PC-9 (cell line): ENCODE measurements at regions not wholly inside any gene's neighbourhood (a gene's known extent, or its start where the extent isn't known, plus 50 kb on each side); places are given as distances from the start of the nearest gene placed in this dataset.

Experiments
- BruUV-seq: library from RNA; stranded (reverse); fragments of 400-500 nt; replicated peaks from 2 replicates; lab custom pipeline; 2021; lab: Mats Ljungman, UMichigan
- CTCF ChIA-PET: fragments of 300-600 bp; sonication (Branson Sonifier 250); formaldehyde crosslinking; loops from one replicate; lab custom pipeline; 2022; ENCODE audit warnings: antibody characterized with exemption; lab: Charles Lee
- POLR2A ChIA-PET: fragments of 300-600 bp; sonication (Branson Sonifier 250); formaldehyde crosslinking; loops from one replicate; lab custom pipeline; 2022; ENCODE audit warnings: antibody characterized with exemption; ENCODE audit not compliant: unreplicated experiment; lab: Charles Lee
- DNase-seq, 2 experiments: peaks; one replicate each; pipeline versions ENCODE4 v3.0.0 to v3.0.0-alpha.2; 2015 to 2022; ENCODE audit warnings: mixed read lengths in 1 of 2
- H2AFZ ChIP-seq: fragments of 200-600 bp; sonication (generic); 2 replicates; pipeline ENCODE4 v1.8.1; 2017; ENCODE audit warnings: antibody characterized with exemption
- H3F3A ChIP-seq: fragments of 200-600 bp; sonication (generic); 2 replicates; pipeline ENCODE4 v1.8.1; 2017; ENCODE audit warnings: antibody characterized with exemption, mild to moderate bottlenecking, low read depth; ENCODE audit not compliant: insufficient read depth
- H3K27ac ChIP-seq: fragments of 200-600 bp; sonication (generic); 2 replicates; pipeline ENCODE4 v1.6.1; 2016; ENCODE audit warnings: mixed run types
- H3K27me3 ChIP-seq: fragments of 200-600 bp; sonication (generic); 2 replicates; pipeline ENCODE4 v1.6.1; 2016; ENCODE audit warnings: low read depth, mixed run types; ENCODE audit not compliant: insufficient read depth
- H3K36me3 ChIP-seq: fragments of 200-600 bp; sonication (generic); 2 replicates; pipeline ENCODE4 v1.6.1; 2016; ENCODE audit warnings: low read depth, mixed run types
- H3K4me1 ChIP-seq: fragments of 200-600 bp; sonication (generic); replicated peaks from 2 replicates; pipeline ENCODE4 v1.6.1; 2016; ENCODE audit warnings: mixed run types; ENCODE audit not compliant: insufficient read depth
- H3K4me2 ChIP-seq: fragments of 200-600 bp; sonication (generic); 2 replicates; pipeline ENCODE4 v1.6.1; 2017; ENCODE audit warnings: mixed run types
- H3K4me3 ChIP-seq: fragments of 200-600 bp; sonication (generic); 2 replicates; pipeline ENCODE4 v1.6.1; 2016; ENCODE audit warnings: mixed run types
- H3K79me2 ChIP-seq: fragments of 200-600 bp; sonication (generic); 2 replicates; pipeline ENCODE4 v1.6.1; 2017; ENCODE audit warnings: low read depth, mixed run types
- H3K9me2 ChIP-seq: fragments of 200-600 bp; sonication (generic); 2 replicates; pipeline ENCODE4 v1.8.1; 2017; ENCODE audit warnings: mild to moderate bottlenecking; ENCODE audit not compliant: insufficient read depth
- H3K9me3 ChIP-seq: fragments of 200-600 bp; sonication (generic); 2 replicates; pipeline ENCODE4 v1.8.1; 2016; ENCODE audit warnings: low read depth; ENCODE audit not compliant: insufficient read depth
- H4K20me1 ChIP-seq: fragments of 200-600 bp; sonication (generic); 2 replicates; pipeline ENCODE4 v1.8.1; 2017; ENCODE audit not compliant: insufficient read depth
- CTCF ChIP-seq: fragments of 200-600 bp; sonication (generic); conservative IDR thresholded peaks from 2 replicates; pipeline ENCODE4 v1.6.1; 2017; ENCODE audit warnings: mixed run types, antibody characterized with exemption, mild to moderate bottlenecking, moderate library complexity
- EZH2 ChIP-seq: fragments of 200-600 bp; sonication (generic); IDR thresholded peaks from 2 replicates; pipeline ENCODE4 v1.8.0; 2017; ENCODE audit warnings: antibody characterized with exemption, low read depth
- intact Hi-C: fragments of 100-400 bp; cut with micrococcal nuclease; formaldehyde crosslinking; loops from one replicate; pipeline ENCODE4 v1.10.0; 2022; ENCODE audit not compliant: unreplicated experiment

- CTCF ChIA-PET: no interaction called here
- no peaks in the 10 kb centered on the region for H3K9me3 ChIP-seq
These were observed 1299.8 kb upstream of the WWC1 start for GRCh38 chr5:166991601-166992000.

GRCh38 chr5:166992108-166992507, 1299.3 kb upstream of the WWC1 start:
- Histone ChIP-seq H3K4me2 (no peak overlapping the region), H3K9me3 (no peaks in the 10 kb centered on the region), H4K20me1 (no peaks in the 10 kb centered on the region), H3K36me3 (no peaks in the 10 kb centered on the region), H3K4me3 (no peak overlapping the region), H3K4me1 (no peaks in the 10 kb centered on the region), H3K79me2 (no peaks in the 10 kb centered on the region), H3K27ac (no peak overlapping the region), H3K27me3 (peaks cover 18% of the 10 kb centered on the region), H2AFZ (no peak overlapping the region), H3F3A (no peaks in the 10 kb centered on the region), H3K9me2 (no peaks in the 10 kb centered on the region)
- ChIA-PET POLR2A (no interaction called here), CTCF (no interaction called here)
- intact Hi-C loops: no loop called here
- BruUV-seq: no TSS peak
- DNase-seq: no peak
- TF ChIP-seq CTCF: no peak
- TF ChIP-seq EZH2: no peak

More at GRCh38 chr5:166991601-166992000, 1299.8 kb upstream of the WWC1 start:
- TF ChIP-seq CTCF: no peak
- no peak for TF ChIP-seq EZH2
- Histone ChIP-seq H3K4me1 (no peaks in the 10 kb centered on the region), H3K4me3 (no peak overlapping the region), H3F3A (no peaks in the 10 kb centered on the region), H2AFZ (no peak overlapping the region), H3K36me3 (no peaks in the 10 kb centered on the region), H3K79me2 (no peaks in the 10 kb centered on the region), H3K4me2 (no peak overlapping the region), H4K20me1 (no peaks in the 10 kb centered on the region), H3K27ac (no peak overlapping the region), H3K9me2 (no peaks in the 10 kb centered on the region), H3K27me3 (peaks cover 18% of the 10 kb centered on the region)
- DNase-seq: no peak
- POLR2A ChIA-PET: no interaction called here
- BruUV-seq: no TSS peak
- intact Hi-C loops: no loop called here

- no TSS peak for BruUV-seq
- ChIA-PET POLR2A (interaction anchor here (0.7 kb wide), 1 partner anchor 216 kb away, joined by 4 read pairs; no protein-coding TSS in a partner anchor), CTCF (no interaction called here)
- no peak for DNase-seq
- no peak for TF ChIP-seq CTCF
- TF ChIP-seq EZH2: no peak
- H4K20me1 ChIP-seq: no peaks in the 10 kb centered on the region
- intact Hi-C loops: no loop called here
- H3K4me1 ChIP-seq: no peaks in the 10 kb centered on the region
- no peaks in the 10 kb centered on the region for H3F3A ChIP-seq
- no peak overlapping the region for H3K4me3 ChIP-seq
- H3K9me3 ChIP-seq: no peaks in the 10 kb centered on the region
- no peaks in the 10 kb centered on the region for H3K36me3 ChIP-seq
- peaks cover 18% of the 10 kb centered on the region for H3K27me3 ChIP-seq
- no peak overlapping the region for H3K4me2 ChIP-seq
- H3K27ac ChIP-seq: no peak overlapping the region
- no peak overlapping the region for H2AFZ ChIP-seq
- no peaks in the 10 kb centered on the region for H3K9me2 ChIP-seq
- no peaks in the 10 kb centered on the region for H3K79me2 ChIP-seq
These were observed 1298.3 kb upstream of the WWC1 start for GRCh38 chr5:166992874-166993722.
